Glomerular visceral epithelial cell (primary cell): ENCODE measurements at regions not wholly inside any gene's neighbourhood (a gene's known extent, or its start where the extent isn't known, plus 50 kb on each side); places are given as distances from the start of the nearest gene placed in this dataset.
"Not testable (repeated sequence)": the region's sequence is repeated elsewhere in the genome, so short reads cannot be mapped to it uniquely, and the experiment has no call there.

Source experiments
- DNase-seq: peaks from one replicate; pipeline ENCODE4 v3.0.0-alpha.2; 2016; ENCODE audit errors: extremely low spot score

DNA sequence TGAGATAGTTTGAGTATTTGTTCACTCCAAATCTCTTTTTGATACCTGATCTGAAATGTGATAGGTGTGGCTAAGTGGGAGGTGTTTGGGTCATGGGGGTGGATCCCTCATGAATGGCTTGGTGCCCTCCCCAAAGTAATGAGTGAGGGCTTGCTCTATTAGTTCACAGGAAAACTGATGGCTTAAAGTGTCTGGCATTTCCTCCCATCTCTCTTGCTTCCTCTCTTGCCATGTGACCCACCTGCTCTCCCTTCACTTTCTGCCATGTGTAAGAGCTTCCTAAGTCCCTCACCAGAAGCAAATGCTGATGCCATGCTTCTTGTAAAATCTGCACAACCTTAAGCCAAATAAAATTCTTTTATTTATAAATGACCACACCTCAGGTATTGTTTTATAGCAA is 61.1 kb downstream of the MAD2L1 start:
- no peak for DNase-seq

DNA sequence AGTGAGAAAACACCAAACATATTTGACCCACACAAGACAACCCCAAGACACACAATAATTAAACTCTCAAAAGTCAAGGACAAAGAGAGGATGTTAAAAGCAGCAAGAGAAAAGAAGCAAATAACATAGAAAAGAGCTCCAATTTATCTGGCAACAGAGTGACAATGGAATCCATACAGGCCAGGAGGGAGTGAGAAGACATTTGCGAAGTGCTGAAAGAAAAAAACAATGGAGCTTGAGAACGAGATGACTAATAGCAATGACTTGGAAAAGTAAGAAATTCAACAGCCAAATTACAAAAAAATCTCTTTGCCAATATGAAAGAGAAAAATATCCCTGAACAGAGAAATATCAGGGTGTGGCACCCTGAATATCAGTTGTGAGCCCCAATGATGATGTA is 61.6 kb downstream of the MAD2L1 start:
- no peak for DNase-seq

DNA sequence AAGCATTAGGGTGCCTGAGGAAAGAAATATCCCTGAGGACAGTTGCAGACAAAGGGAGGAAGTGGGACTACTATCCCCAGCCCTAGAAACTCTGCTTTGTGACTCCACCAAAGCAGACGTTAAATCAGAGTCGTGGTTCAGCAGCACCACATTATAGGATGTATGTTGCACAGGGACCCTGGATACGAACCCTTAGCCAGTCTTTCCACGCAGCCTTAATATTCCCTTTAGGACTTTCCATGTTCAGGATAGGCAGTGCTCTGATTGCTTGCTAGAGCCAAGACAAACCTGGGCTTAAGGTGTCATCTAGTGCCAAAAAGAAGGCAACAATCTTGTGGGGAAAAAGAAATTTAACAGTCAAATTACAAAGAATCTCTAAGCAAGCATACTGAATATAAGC is 62.6 kb downstream of the MAD2L1 start:
- DNase-seq: no peak

GRCh38 chr4:120003193-120003592 is 63.5 kb downstream of the MAD2L1 start:
- no peak for DNase-seq

- DNase-seq: no peak
Measured at GRCh38 chr4:120001850-120002249, 64.8 kb downstream of the MAD2L1 start.

- DNase-seq: no peak
Measured at GRCh38 chr4:120000591-120001296, 65.9 kb downstream of the MAD2L1 start.

DNA sequence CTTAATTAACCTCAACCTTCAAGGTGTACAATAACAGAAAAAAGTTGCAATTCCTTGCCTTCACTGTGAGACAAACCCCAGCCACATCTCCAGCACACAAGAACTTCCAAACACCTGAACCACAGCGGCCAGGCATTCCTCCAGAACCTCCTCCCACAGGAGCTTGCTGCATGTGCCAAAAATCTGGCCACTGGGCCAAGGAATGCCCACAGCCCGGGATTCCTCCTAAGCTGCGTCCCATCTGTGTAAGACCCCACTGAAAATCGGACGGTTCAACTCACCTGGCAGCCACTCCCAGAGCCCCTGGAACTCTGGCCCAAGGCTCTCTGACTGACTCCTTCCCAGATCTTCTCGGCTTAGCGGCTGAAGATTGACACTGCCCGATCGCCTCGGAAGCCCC is 70.6 kb downstream of the MAD2L1 start:
- DNase-seq: not testable (repeated sequence)

- DNase-seq: no peak
Measured at GRCh38 chr4:119984996-119985395, 81.7 kb downstream of the MAD2L1 start.

DNA sequence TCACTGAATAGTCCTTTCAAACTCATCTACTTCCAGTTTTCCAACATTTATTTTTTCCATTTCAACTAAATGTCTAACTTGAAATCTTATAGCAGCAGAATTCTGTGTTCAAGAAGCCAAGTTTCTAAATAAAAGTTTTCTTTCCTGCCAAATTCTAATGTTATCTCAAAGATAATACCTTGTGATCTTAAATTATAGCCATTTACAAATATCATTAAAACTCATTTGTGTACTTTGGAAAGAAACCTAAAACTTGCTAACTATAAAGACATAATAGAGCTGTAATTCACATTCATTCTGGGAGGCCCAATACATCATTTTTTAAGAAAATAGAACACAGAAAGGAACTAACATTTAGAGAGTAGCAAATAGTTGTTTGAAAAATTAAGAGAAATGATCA is 83.9 kb downstream of the MAD2L1 start:
- DNase-seq: no peak

GRCh38 chr4:119980456-119980855 is 86.2 kb downstream of the MAD2L1 start:
- DNase-seq: no peak

GRCh38 chr4:119977076-119977940 is 89.3 kb downstream of the MAD2L1 start:
- DNase-seq: no peak

GRCh38 chr4:119971431-119972084 is 95.1 kb downstream of the MAD2L1 start:
- DNase-seq: no peak

- DNase-seq: no peak
Measured at GRCh38 chr4:119962631-119963030, 104.0 kb downstream of the MAD2L1 start.

- no peak for DNase-seq
Measured at GRCh38 chr4:119958983-119959382, 107.7 kb downstream of the MAD2L1 start.

DNA sequence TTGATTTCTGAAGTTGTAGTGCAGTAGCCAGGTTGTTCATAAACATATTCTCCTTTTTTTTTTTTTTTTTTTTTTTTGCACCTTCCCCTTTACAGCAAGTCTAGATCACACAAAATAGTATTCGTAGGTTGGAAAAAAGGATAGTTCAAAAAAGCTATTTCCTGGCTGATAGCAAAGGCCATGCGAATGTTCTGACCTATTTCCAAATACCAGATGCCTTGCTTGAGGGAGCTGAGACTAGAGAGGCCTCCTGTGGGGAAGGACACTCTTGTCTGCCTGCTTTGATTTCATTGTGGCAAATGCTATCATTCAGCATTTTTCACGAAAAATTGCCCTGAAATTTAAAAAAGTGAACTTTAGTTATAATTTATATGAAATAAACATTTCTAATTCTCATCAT is 111.4 kb downstream of the MAD2L1 start:
- no peak for DNase-seq

GRCh38 chr4:119954487-119954886 is 112.2 kb downstream of the MAD2L1 start:
- DNase-seq: not testable (repeated sequence)

GRCh38 chr4:119946359-119946758 is 120.3 kb downstream of the MAD2L1 start:
- no peak for DNase-seq

DNA sequence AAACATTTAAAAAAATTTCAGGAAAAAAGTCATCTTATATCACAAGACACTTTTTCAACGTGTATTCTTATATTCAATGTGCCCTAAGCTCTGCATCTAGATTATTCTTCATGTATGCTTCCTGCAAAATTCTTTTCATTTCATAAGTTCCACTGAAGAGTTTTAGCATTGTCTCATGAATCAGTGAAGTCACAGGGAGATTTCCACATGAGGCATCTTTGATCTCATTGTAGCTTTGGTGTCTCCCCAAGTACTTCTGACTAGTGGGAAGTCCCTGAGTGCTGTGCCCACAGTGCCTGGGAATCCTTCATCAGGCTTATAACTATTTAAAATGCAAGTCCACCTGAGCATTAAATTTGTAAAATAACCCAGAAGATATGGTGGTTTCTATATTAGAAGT is 123.8 kb downstream of the MAD2L1 start:
- DNase-seq: no peak

GRCh38 chr4:119940557-119940956 is 126.1 kb downstream of the MAD2L1 start:
- no peak for DNase-seq

DNA sequence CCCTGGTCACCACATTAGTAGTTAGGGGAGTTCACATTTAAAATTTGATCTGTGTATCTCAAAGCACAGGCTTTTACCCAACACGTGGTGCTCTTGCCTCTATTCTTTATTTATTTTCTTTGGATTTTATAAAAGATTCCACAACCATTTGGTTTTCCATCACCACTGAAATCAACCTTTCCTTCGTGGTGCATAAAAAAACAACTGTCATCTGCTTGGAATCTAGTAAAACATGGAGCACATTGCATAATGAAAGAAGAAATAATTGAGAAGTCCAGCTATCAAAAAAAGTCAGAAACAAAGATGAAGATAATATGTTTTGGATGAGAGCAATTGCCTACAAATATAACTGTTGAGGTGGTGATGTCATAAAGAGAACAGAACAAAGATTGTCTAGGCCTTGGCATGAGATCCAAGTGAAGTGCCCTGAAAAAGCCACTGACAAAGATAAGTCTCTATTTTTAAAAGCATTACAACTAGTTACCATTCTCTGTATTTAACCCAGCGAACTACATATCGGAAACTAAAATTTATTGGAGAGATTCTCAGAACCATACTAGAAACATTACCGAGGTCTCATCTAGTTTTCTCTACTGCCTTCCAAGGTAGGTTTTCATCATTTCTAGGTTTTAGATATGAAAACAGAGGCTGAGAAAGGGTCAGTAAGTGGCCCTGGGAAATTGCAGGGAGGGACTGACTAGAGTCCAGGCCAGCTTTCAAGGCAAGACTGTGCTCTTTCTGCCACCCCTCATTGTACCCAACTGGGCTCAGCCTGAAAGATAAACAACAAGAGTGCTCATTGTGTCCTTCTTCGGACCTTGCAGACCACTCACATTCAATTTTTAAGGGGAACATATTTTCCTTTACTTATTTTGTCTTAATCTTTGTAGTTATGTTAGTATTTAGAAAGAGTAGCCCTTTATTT is 127.3 kb downstream of the MAD2L1 start:
- no peak for DNase-seq

- no peak for DNase-seq
Measured at GRCh38 chr4:119937746-119938145, 128.9 kb downstream of the MAD2L1 start.

DNA sequence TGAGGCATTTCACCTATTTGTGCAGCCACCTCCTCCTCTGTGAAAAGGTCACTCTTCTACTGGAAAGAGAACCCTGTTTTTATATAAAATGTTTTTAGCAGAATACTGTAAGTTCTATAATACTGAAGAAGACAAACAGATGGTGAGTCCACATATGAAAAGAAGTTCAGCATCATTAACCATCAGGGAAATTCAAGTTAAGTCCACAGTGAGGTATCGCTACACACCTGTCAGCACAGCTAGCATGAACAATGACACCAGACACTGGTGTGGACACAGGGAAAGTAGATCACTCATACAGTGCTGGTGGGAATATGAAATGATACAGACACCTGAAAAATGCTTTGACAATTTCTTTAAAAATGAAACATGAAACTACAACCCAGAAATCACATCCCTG is 133.0 kb downstream of the MAD2L1 start:
- DNase-seq: no peak
